Lung microvascular endothelial cell (primary cell): ENCODE measurements at regions not wholly inside any gene's neighbourhood (a gene's known extent, or its start where the extent isn't known, plus 50 kb on each side); places are given as distances from the start of the nearest gene placed in this dataset.
"Not testable (repeated sequence)": the region's sequence is repeated elsewhere in the genome, so short reads cannot be mapped to it uniquely, and the experiment has no call there.

Experiments used
- DNase-seq, 2 donors: peaks; one replicate each; pipeline versions ENCODE4 v3.0.0 to v3.0.0-alpha.2; 2010; ENCODE audit warnings: low read depth in 2 of 2

DNA sequence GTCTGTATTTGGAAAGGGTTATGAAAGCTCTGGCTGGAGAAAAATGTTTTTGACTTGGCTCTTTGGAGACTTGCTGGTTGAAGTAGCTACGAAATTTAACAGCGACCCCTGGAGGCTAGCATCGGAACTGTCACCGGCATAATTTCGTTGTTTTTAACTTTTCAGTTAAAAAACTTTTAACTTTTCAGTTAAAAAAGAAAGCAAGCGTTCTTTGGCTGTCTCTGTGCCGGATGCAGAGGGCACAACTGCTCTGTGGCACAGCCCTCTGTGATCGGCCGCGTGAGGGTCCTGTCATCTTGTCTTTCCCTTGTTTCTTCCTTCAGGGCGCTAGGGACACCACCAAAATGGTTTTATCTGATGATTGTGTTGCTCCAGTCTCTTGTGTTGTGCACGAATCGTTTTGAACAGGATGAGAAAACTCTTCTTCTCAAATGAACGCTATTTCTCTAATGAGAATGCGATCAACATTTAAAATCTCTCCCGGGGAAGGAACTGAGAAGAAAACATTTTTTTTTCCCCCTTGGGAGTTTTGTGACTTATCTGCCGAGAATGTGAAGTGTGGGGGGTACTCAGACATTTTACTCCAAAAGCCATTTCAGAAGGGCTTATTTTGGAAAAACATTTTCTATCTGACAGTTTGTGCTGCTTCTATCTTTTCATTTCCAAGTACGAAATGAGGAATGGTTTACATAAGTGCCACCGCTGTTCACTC is 57.1 kb downstream of the ADCYAP1 start:
- DNase-seq, result peak; percentile 60 to 62

DNA sequence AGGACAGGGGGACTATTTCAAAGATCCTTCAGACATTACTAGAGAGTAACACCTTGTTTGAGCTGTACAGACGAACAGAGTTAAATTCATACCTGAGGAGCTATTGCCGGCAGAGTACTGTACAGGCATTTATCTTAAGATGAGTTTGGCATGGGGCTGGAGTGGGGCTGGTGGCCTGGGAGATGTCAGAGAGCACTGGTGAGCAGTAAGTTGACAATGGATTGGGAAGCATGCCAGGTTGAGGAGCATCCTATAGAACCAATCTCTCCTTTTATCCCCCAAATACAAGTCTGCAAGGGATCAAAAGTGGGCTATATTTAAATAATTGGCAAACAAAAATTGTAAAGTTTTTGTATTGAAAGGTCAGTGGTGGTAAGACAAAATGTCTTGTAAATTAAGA is 58.6 kb downstream of the ADCYAP1 start:
- no peak for DNase-seq

DNA sequence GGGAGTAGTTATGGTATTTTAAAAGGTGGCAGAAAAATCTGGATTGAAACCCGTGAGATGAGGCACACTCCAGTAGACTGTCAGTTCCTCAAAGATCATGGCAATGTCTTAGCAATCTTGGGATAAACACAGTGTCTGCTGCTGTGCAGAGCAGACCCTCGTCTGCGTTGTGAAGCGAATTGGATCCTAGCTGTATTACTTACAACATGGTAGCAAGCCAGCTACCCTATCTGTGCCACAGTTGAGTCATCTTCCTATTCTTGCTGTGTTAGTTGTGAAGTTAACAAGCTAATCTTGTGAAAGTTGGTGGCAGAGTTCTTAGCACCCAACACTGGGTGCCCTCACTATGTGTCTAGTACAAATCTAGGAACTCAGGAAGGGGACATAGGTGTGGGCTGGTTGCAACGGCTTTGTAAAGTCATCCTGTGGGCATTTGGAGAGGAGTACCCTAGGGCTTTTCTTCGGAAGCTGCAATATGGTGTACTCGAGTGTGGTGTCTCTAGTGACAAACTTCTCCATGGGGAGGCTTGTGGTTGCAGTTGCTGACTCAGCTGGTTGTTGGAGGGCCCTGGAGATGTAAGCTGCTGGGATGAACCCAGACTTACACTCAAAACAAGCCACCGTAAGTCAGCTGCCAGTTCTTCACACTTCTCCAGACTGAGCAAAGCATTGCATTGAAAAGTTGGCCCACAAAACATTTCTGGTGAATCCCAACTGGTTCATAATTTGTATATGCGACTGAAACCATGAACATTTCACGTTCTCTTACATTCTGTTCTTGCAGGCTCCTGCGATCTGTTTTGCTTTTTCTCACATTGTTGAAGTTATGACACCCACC is 61.5 kb downstream of the ADCYAP1 start:
- no peak for DNase-seq

DNA sequence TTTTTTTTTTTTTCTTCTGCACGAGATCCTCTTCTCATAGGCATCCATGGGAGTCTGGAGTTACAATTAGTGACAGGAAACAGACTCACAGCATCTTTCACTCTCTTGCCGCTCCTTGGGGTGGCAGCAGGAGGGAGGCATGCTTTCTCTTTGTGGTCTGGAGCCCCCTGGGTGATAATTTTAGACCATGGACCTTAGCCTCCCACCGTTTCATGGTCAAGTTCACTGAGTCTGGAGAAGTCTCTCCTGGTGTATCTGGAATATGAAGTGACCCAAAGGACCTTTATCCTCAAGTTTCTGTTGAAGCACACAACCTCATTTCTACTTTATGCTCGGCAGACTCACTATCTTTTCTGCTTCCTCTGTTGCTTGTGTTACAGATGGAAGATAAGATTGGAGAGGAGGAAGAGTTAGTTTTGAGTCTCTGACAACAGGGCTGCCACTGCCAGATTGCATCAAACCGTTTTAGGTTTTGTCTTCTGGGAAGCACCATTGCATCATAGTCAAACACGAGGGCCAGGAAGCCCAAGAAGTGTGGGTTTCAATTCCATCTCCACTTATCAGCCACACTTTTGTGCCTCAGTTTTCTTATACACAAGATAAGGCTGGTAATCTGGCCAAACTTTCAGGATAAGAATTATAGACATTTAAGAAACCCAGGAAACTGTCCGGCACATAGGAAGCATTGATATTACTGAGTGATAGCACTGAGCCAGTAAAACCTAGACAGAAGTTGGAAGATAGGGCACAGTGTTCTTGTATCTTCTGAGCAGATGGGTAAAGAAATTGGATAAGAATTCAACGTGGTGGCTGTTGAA is 62.3 kb downstream of the ADCYAP1 start:
- DNase-seq, result no peak

DNA sequence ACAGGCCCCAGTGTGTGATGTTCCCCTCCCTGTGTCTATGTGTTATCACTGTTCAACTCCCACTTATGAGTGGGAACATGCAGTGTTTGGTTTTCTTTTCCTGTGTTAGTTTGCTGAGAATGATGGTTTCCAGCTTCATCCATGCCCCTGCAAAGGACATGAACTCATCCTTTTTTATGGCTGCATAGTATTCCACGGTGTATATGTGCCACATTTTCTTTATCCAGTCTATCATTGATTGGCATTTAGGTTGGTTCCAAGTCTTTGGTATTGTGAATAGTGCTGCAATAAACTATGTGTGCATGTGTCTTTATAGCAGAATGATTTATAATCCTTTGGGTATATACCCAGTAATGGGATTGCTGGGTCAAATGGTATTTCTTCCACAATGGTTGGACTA is 64.2 kb downstream of the ADCYAP1 start:
- not testable (repeated sequence) for DNase-seq

DNA sequence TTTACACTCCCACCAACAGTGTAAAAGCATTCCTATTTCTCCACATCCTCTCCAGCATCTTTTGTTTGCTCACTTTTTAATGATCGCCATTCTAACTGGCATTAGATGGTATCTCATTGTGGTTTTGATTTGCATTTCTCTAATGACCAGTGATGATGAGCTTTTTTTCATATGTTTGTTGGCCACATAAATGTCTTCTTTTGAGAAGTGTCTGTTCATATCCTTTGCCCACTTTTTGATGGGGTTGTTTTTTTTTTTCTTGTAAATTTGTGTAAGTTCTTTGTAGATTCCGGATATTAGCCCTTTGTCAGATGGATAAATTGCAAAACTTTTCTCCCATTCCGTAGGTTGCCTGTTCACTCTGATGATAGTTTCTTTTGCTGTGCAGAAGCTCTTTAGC is 64.6 kb downstream of the ADCYAP1 start:
- not testable (repeated sequence) for DNase-seq

DNA sequence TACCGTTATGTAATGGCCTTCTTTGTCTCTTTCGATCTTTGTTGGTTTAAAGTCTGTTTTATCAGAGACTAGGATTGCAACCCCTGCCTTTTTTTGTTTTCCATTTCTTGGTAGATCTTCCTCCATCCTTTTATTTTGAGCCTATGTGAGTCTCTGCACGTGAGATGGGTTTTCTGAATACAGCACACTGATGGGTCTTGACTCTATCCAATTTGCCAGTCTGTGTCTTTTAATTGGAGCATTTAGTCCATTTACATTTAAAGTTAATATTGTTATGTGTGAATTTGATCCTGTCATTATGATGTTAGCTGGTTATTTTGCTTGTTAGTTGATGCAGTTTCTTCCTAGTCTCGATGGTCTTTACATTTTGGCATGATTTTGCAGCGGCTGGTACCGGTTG is 69.9 kb downstream of the ADCYAP1 start:
- DNase-seq, result not testable (repeated sequence)

DNA sequence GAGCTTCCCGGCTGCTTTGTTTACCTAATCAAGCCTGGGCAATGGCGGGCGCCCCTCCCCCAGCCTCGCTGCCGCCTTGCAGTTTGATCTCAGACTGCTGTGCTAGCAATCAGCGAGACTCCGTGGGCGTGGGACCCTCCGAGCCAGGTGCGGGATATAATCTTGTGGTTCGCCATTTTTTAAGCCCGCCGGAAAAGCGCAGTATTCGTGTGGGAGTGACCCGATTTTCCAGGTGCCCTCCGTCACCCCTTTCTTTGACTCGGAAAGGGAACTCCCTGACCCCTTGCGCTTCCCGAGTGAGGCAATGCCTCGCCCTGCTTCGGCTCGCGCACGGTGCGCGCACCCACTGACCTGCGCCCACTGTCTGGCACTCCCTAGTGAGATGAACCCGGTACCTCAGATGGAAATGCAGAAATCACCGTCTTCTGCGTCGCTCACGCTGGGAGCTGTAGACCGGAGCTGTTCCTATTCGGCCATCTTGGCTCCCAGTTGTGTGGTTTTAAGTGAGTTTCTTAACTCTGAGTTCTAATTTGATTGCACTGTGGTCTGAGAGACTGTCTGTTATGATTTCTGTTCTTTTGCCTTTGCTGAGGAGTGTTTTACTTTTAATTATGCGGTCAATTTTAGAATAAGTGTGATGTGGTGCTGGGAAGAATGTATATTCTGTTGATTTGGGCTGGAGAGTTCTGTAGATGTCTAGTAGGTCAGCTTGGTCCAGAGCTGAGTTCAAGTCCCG is 71.9 kb downstream of the ADCYAP1 start:
- DNase-seq, result not testable (repeated sequence)

DNA sequence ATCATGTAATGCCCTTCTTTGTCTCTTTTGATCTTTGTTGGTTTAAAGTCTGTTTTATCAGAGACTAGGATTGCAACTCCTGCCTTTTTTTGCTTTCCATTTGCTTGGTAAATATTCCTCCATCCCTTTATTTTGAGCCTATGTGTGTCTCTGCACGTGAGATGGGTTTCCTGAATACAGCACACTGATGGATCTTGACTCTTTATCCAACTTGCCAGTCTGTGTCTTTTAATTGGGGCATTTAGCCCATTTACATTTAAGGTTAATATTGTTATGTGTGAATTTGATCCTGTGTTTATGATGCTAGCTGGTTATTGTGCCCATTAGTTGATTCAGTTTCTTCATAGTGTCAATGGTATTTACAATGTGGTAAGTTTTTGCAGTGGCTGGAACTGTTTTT is 72.7 kb downstream of the ADCYAP1 start:
- DNase-seq, result not testable (repeated sequence)

DNA sequence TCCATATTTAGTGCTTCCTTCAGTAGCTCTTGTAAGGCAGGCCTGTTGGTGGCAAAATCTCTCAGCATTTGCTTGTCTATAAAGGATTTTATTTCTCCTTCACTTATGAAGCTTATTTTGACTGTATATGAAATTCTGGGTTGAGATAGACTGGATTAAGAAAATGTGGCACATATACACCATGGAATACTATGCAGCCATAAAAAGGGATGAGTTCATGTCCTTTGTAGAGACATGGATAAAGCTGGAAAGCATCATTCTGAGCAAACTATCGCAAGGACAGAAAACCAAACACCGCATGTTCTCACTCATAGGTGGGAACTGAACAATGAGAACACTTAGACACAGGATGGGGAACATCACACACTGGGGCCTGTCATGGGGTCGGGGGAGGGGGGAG is 73.1 kb downstream of the ADCYAP1 start:
- DNase-seq, result not testable (repeated sequence)

DNA sequence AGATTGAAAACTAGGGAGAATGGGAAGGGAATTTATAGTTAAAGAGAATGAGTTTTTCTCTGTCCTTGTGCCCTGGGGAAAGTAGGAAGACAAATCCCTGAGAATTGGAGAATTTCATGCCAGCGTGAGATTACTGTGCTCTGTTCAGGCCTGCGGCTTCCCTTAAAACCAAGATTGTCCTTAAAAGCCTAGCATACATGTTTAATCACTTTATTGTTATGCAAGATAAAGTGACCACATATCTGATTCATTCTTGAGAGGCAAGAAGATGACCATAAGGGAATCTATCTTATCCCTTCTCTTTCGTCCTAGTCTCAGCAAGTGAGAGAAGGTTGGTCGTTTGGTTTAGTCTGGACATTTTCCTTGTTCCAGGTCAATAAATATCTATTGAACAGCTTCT is 75.9 kb downstream of the ADCYAP1 start:
- DNase-seq, result no peak

DNA sequence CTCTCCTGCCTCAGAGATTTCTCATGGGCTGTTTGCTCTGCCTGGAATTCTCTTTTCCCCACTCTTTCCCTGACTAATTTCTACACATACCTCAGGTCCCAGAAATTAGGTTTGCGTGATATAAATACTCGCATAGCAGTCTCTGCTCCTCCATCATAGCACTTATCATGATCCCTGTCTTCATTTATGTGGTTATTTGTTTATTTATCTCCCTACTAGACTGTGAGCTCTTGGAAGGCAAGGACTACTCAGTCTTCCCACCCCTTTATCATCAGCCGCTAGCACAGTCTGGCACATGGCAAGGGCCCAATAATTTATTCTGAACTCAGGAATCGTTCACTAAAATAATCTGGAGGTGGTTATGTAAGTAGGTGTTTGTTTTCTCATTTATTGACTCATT is 79.3 kb downstream of the ADCYAP1 start:
- no peak for DNase-seq

DNA sequence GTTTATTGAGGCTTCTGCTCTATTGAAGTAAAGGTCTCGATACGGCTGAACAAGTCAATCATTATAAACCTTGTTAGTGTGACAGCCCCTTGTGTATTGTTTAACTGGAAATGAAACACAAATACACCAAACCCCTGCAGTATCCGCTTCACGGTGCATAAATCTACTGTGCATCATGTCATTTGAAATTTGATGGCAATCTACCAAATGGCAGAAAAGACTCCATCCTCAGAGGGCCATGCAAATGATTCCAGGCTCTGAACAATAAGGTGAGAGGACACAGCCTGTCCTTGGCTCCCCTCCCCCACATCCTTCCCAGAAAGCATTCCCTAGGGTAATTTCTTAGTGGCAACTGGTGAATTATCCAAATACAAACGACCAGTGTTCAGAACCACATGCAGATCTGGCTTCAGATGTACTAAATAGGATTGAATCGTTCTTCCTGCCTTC is 80.6 kb downstream of the ADCYAP1 start:
- DNase-seq, result peak; percentile 10 to 11

DNA sequence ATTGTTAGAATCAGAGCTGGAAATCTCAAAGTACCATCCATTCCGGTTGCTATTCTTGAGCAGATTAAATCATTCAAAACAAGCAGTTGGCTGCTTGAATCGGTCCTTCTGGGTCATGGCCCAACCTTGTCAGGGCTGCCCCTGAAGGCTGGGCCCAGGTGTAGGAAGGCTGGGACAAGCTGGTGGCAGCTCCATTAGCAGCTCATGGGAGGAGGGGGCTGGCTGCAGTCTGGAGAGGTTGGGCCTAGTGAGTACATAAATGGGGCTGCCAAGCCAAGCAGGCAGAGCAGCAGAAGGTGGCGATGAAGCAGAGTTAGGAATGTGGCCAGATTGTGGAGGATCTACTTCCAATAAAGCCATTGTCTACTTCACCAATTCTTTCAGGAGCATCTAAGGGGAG is 81.4 kb downstream of the ADCYAP1 start:
- DNase-seq, result no peak

DNA sequence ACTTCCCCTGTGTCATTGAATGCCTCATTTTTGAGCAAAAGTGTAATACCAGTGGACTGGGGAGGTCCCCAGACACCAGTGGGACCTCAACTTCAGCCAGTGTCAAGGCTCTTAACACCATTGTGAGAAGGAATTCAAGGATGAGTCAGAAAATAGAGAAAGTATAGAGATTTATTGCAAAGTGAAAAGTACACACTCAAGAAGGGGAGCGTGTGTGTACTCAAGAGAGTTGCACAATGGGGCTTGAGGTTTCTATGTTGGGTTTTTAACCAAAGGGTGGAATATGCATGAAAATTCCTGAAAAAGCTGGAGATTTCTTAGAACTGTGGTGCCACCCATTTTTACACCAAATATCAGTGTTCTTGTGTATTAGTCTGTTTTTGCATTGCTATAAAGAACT is 81.9 kb downstream of the ADCYAP1 start:
- no peak for DNase-seq

DNA sequence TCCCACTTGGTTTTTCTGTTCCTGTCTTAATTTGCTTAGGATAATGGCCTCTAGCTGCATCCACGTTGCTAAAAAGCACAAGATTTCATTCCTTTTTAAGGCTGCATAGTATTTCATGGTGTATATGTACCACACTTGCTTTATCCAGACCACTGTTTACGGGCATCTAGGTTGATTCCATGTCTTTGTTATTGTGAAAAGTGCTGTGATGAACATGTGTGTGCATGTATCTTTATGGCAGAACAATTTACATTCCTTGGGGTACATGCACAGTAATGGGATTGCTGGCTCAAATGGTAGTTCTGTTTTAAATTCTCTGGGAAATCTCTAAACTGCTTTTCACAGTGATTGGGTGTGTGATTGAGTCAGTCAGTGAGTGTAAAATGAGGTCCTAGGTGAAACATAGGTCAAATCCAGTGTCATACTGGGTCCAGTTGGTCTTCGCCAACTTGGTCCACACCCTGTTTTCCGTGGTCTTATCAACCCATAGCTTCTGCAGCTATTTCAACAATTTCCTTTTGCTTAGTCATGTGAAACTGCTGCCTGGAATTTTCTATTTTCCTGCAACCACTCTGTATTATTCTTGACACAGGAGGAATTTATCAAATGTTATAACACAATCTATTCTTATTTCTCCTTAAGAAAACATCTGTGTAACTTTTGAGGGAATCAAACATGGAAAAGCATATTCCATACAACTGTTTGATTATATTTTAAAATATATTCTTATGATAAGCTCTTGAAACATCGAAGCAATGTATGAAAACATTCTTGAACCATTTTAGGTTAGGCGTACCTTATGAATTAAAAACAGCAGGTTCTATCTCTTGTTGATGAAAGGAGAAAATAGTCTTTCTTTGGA is 82.9 kb downstream of the ADCYAP1 start:
- DNase-seq, result peak; percentile 67 to 92

DNA sequence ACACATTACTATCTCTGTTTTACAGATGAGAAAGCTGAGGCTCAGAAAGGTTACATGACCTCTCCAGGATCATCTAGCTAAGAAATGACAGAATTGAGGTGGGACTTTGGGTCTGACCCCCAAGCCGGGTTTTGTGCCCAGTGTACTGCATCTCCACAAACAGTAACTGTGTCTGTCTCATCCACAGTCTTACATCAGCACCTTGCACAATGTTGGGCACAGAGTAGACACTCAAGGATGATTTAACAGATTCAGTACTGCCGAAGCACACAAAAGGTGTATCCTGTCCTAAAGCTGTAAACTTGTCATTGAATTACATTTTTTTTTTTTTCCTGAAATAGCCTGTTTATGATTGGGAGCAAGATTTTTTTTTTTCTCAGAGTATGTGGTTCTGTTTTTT is 84.8 kb downstream of the ADCYAP1 start:
- no peak for DNase-seq

DNA sequence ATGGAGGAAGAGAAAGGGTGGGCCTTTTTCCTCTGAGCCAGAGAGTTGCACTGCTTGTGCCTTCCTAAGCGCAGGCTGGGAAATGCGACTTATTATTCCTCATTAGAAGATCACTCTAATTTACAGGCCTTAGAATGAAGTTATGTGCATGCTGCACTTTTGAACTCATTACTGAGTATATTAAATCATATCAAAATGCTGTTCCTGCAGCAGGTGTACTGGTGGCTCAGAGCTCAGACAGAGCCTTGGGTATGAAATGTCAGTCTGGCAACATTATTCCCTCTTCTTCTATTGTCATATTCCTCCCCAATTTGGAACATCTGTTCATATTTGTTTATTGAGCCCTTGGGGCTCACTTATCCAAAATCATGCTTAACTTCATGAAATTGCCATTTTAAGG is 85.5 kb downstream of the ADCYAP1 start:
- DNase-seq, result no peak

DNA sequence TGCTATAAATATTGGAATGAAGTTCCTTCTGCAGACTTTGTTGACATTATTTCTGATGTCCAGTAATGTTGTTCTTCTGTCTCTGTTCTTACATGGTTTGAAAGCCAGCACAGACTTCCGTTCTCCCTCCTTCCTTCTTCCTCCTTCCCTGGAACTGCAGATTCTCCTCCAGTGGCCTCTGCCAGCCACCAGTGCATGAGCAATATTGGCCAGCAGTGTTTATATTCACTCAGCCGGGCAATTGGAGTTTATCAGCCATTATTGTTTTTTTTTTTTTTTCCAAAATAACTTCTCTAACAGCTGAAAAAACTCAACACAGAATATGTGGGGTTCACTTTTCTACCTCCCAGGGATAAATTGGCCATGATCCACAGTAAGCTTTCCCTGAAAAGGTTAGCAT is 86.8 kb downstream of the ADCYAP1 start:
- peak in 1 of 2 donors; percentile 58 for DNase-seq

DNA sequence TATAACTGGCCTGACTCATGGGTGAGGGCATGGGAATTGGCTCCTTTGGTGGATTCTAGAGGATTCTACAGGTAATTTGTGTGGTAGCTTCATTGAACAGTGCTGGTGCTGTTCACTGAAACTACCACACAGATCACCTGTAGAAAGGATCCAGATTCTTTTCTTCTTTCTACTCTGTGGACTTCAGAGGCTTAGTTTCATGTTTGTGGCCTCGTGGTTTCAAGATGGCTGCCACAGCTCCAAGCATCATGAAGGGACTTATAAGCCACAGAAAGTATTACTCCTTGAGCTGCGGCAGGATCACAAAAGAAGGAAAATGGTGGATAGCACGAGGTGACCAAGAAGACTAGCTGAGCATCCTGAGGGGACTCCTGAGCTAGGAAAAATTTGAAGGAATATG is 88.9 kb downstream of the ADCYAP1 start:
- no peak for DNase-seq
